GM12878 (cell line): ENCODE measurements at regions not wholly inside any gene's neighbourhood (a gene's known extent, or its start where the extent isn't known, plus 50 kb on each side); places are given as distances from the start of the nearest gene placed in this dataset.

Experiments
- ATAC-seq: fragments of 200-7000 bp; cut with Tn5 transposase; 3 replicates; pipeline ENCODE4 v1.9.1; 2020; ENCODE audit warnings: mild to moderate bottlenecking, moderate library complexity
- BruUV-seq: library from RNA; stranded (reverse); fragments of 400-500 nt; replicated peaks from 2 replicates; lab custom pipeline; 2021; lab: Mats Ljungman, UMichigan
- CTCF ChIA-PET: fragments of 300-600 bp; sonication (Branson Sonifier 250); formaldehyde crosslinking; extraction: SDS; loops from one replicate; lab custom pipeline; 2021; ENCODE audit warnings: inconsistent platforms; lab: Yijun Ruan, JAX
- POLR2A ChIA-PET: fragments of 350-600 bp; formaldehyde crosslinking; extraction: SDS; loops from one replicate; lab custom pipeline; 2021; ENCODE audit warnings: inconsistent platforms; lab: Charles Lee
- RAD21 ChIA-PET: fragments of 300-600 bp; sonication (Branson Sonifier 250); formaldehyde crosslinking; loops from one replicate; lab custom pipeline; 2023; ENCODE audit warnings: antibody characterized with exemption; ENCODE audit not compliant: unreplicated experiment; lab: Charles Lee
- SMC1A ChIA-PET: fragments of 300-600 bp; sonication (Branson Sonifier 250); formaldehyde crosslinking; loops from one replicate; lab custom pipeline; 2023; ENCODE audit not compliant: unreplicated experiment, uncharacterized antibody; lab: Charles Lee
- DNase-seq: peaks from one replicate; pipeline ENCODE4 v3.0.0-alpha.2; 2011; ENCODE audit warnings: low read depth, low spot score
- FAIRE-seq: peaks from 3 replicates; lab custom pipeline; 2011; peaks lifted over from hg19 to GRCh38; lab: Jason Lieb, UNC
- H2AFZ ChIP-seq: 2 replicates; pipeline ENCODE4 v1.6.0; 2011; ENCODE audit warnings: low read depth, low read length, control low read depth; ENCODE audit not compliant: control insufficient read depth
- H3K27ac ChIP-seq: 2 replicates; pipeline ENCODE4 v1.5.1; 2011; ENCODE audit warnings: control low read depth; ENCODE audit not compliant: control insufficient read depth, insufficient read depth
- H3K27me3 ChIP-seq, 2 experiments: replicated peaks in 1 of 2; 2 replicates each; pipeline versions ENCODE4 v1.6.0 to v1.6.1; 2011; ENCODE audit warnings: low read length in 1 of 2; ENCODE audit not compliant: control insufficient read depth in 2 of 2, insufficient read depth in 2 of 2
- H3K36me3 ChIP-seq, 2 experiments: 2 replicates each; pipeline ENCODE4 v1.5.1; 2011; ENCODE audit warnings: low read length in 1 of 2; ENCODE audit not compliant: control insufficient read depth in 2 of 2, insufficient read depth in 2 of 2
- H3K4me1 ChIP-seq: 2 replicates; pipeline ENCODE4 v1.6.1; 2011; ENCODE audit warnings: mild to moderate bottlenecking, low read length, moderate library complexity, mixed read lengths; ENCODE audit not compliant: control insufficient read depth, insufficient read depth
- H3K4me2 ChIP-seq: 2 replicates; pipeline ENCODE4 v1.6.0; 2011; ENCODE audit warnings: control low read depth; ENCODE audit not compliant: control insufficient read depth, insufficient read depth
- H3K4me3 ChIP-seq: fragments of 200-600 bp; sonication (generic); 2 replicates; pipeline ENCODE4 v1.5.1; 2016
- H3K79me2 ChIP-seq: 2 replicates; pipeline ENCODE4 v1.6.0; 2011; ENCODE audit warnings: low read length; ENCODE audit not compliant: control insufficient read depth, insufficient read depth
- H3K9ac ChIP-seq: 2 replicates; pipeline ENCODE4 v1.8.0; 2011; ENCODE audit warnings: low read length, control low read depth, mixed read lengths; ENCODE audit not compliant: control insufficient read depth, insufficient read depth
- H3K9me3 ChIP-seq: replicated peaks from 3 replicates; pipeline ENCODE4 v1.5.1; 2011; ENCODE audit warnings: mild to moderate bottlenecking, low read length; ENCODE audit not compliant: control insufficient read depth, insufficient read depth
- H4K20me1 ChIP-seq: 2 replicates; pipeline ENCODE4 v1.6.0; 2011; ENCODE audit not compliant: control insufficient read depth, insufficient read depth
- E2F8 ChIP-seq: fragments of 450-650 bp; IDR thresholded peaks from 2 replicates; pipeline ENCODE4 v1.6.1; 2018; ENCODE audit warnings: mild to moderate bottlenecking, low read depth, moderate library complexity; ENCODE audit not compliant: partially characterized antibody
- ETV6 ChIP-seq, 2 experiments: fragments of 450-650 bp in 1 of 2; IDR thresholded peaks in 1 of 2; conservative IDR thresholded peaks in 1 of 2; 2 replicates each; pipeline ENCODE4 v1.6.1; 2014; ENCODE audit warnings: antibody characterized with exemption in 1 of 2, borderline replicate concordance in 1 of 2, low read depth in 1 of 2, mild to moderate bottlenecking in 1 of 2, moderate library complexity in 1 of 2
- IRF3 ChIP-seq: fragments of 450-650 bp; IDR thresholded peaks from 2 replicates; pipeline ENCODE4 v1.6.1; 2014; ENCODE audit warnings: mild to moderate bottlenecking
- LARP7 ChIP-seq: fragments of 450-650 bp; IDR thresholded peaks from 2 replicates; pipeline ENCODE4 v1.6.1; 2017; ENCODE audit warnings: mild to moderate bottlenecking
- MTA2 ChIP-seq: fragments of 450-650 bp; IDR thresholded peaks from 2 replicates; pipeline ENCODE4 v1.6.1; 2016; ENCODE audit warnings: low read depth, mild to moderate bottlenecking, moderate library complexity
- NFYA ChIP-seq: IDR thresholded peaks from 2 replicates; pipeline ENCODE4 v1.6.1; 2011; ENCODE audit warnings: low read depth, mild to moderate bottlenecking, low read length, improper control_type of control experiment, borderline replicate concordance
- SPI1 ChIP-seq: IDR thresholded peaks from 2 replicates; pipeline ENCODE4 v1.6.1; 2011; ENCODE audit warnings: low read depth, mild to moderate bottlenecking, low read length, moderate library complexity, borderline replicate concordance; ENCODE audit not compliant: insufficient read depth
- ZBTB33 ChIP-seq: fragments of 450-650 bp; IDR thresholded peaks from 2 replicates; pipeline ENCODE4 v1.6.1; 2017; ENCODE audit warnings: mild to moderate bottlenecking
- ZNF24 ChIP-seq: fragments of 450-650 bp; IDR thresholded peaks from 2 replicates; pipeline ENCODE4 v1.6.1; 2017; ENCODE audit warnings: antibody characterized with exemption, mild to moderate bottlenecking
- WGBS: methylation state at CpG from one replicate; pipeline ENCODE4 v1.1.6; 2016; ENCODE audit warnings: low lambda C conversion rate; ENCODE audit not compliant: insufficient replicate concordance, insufficient coverage; ENCODE audit errors: missing lambda C conversion rate; 5-methylcytosine and 5-hydroxymethylcytosine counted together
- in situ Hi-C: fragments of 300-500 bp; cut with MboI; formaldehyde crosslinking; loops from 9 replicates; pipeline ENCODE4 v1.14.3; 2018; ENCODE audit warnings: mixed read lengths
- intact Hi-C: fragments of 100-400 bp; cut with micrococcal nuclease; formaldehyde crosslinking; loops from one replicate; pipeline ENCODE4 v1.14.2; 2022; ENCODE audit not compliant: unreplicated experiment

GRCh38 chr5:33114361-33114760, 326.4 kb upstream of the TARS1 start:
- FAIRE-seq (no peak), ATAC-seq (no peak), DNase-seq (no peak)
- ChIA-PET SMC1A (no interaction called here), POLR2A (no interaction called here), RAD21 (no interaction called here), CTCF (no interaction called here)
- no peaks in the 10 kb centered on the region for H3K79me2 ChIP-seq
- intact Hi-C loops (no loop called here), in situ Hi-C loops (no loop called here)
- no peak overlapping the region for H3K9ac ChIP-seq
- no peaks in the 10 kb centered on the region for H3K9me3 ChIP-seq
- H3K27me3 ChIP-seq: no peaks in the 10 kb centered on the region
- H2AFZ ChIP-seq: no peak overlapping the region
- no peaks in the 10 kb centered on the region for H3K4me1 ChIP-seq
- no peaks in the 10 kb centered on the region for H4K20me1 ChIP-seq
- 38% methylated on average over 3 of the region's 3 CpGs for WGBS
- no peak overlapping the region for H3K4me2 ChIP-seq
- TF ChIP-seq E2F8 (no peak), ZNF24 (no peak), NFYA (no peak), ETV6 (conservative IDR thresholded peaks at IDR 0.05 in 1 of 2, IDR thresholded peaks at IDR 0.05 in 1 of 2; ENCODE audit: borderline replicate concordance in 1 of 2, low read depth in 1 of 2) (no peak), MTA2 (no peak), ZBTB33 (no peak), LARP7 (no peak), IRF3 (no peak), SPI1 (no peak)
- no peak overlapping the region for H3K27ac ChIP-seq
- H3K4me3 ChIP-seq: no peak overlapping the region
- no TSS peak for BruUV-seq
- H3K36me3 ChIP-seq: no peaks in the 10 kb centered on the region
